Mammary epithelial cell (primary cell): ENCODE measurements at regions not wholly inside any gene's neighbourhood (a gene's known extent, or its start where the extent isn't known, plus 50 kb on each side); places are given as distances from the start of the nearest gene placed in this dataset.

ENCODE experiments used
- EZH2 ChIP-seq: IDR thresholded peaks from 2 replicates; pipeline ENCODE4 v1.6.1; 2012; ENCODE audit warnings: low read length, inconsistent platforms, borderline replicate concordance
- TF ChIP-seq, protein P1 (sequence below), 2 donors: IDR thresholded peaks in 1 of 2; conservative IDR thresholded peaks in 1 of 2; 2 replicates each; pipeline ENCODE4 v1.5.1; 2011 to 2012; ENCODE audit warnings: inconsistent platforms in 2 of 2, low read length in 2 of 2, mild to moderate bottlenecking in 2 of 2, control low read depth in 1 of 2, low read depth in 1 of 2; ENCODE audit not compliant: insufficient read depth in 1 of 2; ENCODE audit errors: extremely low read depth in 1 of 2

DNA sequence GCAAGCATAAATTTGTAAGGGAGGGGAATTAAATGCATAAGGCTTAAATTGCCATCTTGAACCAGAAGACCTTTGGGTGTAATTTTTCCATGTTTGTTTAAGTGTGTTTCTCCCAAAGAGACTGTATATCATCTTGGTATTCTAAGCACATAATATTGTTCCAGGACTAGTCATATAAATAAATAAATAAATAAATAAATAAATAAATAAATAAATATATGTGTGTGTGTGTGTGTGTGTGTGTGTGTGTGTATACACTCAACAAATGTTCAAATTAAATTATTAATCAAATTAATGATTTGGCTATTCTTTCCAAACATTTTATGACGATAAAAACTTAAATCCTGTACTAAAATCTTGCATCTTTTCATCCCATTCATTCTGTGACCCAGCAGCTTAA is 867.8 kb upstream of the KLHL29 start:
- TF ChIP-seq, protein P1, sequence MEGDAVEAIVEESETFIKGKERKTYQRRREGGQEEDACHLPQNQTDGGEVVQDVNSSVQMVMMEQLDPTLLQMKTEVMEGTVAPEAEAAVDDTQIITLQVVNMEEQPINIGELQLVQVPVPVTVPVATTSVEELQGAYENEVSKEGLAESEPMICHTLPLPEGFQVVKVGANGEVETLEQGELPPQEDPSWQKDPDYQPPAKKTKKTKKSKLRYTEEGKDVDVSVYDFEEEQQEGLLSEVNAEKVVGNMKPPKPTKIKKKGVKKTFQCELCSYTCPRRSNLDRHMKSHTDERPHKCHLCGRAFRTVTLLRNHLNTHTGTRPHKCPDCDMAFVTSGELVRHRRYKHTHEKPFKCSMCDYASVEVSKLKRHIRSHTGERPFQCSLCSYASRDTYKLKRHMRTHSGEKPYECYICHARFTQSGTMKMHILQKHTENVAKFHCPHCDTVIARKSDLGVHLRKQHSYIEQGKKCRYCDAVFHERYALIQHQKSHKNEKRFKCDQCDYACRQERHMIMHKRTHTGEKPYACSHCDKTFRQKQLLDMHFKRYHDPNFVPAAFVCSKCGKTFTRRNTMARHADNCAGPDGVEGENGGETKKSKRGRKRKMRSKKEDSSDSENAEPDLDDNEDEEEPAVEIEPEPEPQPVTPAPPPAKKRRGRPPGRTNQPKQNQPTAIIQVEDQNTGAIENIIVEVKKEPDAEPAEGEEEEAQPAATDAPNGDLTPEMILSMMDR (conservative IDR thresholded peaks at IDR 0.05 in 1 of 2, IDR thresholded peaks at IDR 0.05 in 1 of 2; ENCODE audit: extremely low read depth in 1 of 2, insufficient read depth in 1 of 2, low read depth in 1 of 2, low read length in 2 of 2) = no peak
- no peak for TF ChIP-seq EZH2
